ENCODE measurements at regions not wholly inside any gene's neighbourhood (a gene's known extent, or its start where the extent isn't known, plus 50 kb on each side); places are given as distances from the start of the nearest gene placed in this dataset.

DNA sequence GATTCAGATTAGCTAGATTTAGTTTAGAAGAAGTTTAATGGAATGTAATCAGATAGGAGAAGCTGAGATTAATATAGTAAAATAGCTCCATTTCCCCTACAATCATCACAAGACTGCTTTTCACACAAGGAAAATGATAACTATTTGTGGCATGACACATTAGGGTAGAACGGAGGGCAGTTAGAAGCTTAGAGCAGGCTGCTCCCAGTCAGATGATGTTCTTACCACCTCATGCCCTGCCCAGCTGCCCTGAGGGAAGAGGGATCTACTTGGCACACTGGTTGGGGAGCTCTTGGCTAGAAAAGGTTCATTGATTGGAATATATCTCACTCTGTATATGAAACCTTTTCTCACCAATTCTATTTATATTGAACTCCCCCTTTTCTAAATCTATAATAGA is 180.7 kb upstream of the IL15 start:
- H3K79me2 ChIP-seq (ENCODE audit: insufficient read depth, low read length), result no peaks in the 10 kb centered on the region
- TF ChIP-seq, protein P1, sequence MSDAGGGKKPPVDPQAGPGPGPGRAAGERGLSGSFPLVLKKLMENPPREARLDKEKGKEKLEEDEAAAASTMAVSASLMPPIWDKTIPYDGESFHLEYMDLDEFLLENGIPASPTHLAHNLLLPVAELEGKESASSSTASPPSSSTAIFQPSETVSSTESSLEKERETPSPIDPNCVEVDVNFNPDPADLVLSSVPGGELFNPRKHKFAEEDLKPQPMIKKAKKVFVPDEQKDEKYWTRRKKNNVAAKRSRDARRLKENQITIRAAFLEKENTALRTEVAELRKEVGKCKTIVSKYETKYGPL (CRISPR knock-in tag; IDR thresholded peaks at IDR 0.05), result no peak
- TF ChIP-seq, protein P2, sequence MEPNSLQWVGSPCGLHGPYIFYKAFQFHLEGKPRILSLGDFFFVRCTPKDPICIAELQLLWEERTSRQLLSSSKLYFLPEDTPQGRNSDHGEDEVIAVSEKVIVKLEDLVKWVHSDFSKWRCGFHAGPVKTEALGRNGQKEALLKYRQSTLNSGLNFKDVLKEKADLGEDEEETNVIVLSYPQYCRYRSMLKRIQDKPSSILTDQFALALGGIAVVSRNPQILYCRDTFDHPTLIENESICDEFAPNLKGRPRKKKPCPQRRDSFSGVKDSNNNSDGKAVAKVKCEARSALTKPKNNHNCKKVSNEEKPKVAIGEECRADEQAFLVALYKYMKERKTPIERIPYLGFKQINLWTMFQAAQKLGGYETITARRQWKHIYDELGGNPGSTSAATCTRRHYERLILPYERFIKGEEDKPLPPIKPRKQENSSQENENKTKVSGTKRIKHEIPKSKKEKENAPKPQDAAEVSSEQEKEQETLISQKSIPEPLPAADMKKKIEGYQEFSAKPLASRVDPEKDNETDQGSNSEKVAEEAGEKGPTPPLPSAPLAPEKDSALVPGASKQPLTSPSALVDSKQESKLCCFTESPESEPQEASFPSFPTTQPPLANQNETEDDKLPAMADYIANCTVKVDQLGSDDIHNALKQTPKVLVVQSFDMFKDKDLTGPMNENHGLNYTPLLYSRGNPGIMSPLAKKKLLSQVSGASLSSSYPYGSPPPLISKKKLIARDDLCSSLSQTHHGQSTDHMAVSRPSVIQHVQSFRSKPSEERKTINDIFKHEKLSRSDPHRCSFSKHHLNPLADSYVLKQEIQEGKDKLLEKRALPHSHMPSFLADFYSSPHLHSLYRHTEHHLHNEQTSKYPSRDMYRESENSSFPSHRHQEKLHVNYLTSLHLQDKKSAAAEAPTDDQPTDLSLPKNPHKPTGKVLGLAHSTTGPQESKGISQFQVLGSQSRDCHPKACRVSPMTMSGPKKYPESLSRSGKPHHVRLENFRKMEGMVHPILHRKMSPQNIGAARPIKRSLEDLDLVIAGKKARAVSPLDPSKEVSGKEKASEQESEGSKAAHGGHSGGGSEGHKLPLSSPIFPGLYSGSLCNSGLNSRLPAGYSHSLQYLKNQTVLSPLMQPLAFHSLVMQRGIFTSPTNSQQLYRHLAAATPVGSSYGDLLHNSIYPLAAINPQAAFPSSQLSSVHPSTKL (CRISPR knock-in tag; IDR thresholded peaks at IDR 0.05), result no peak
- TF ChIP-seq, protein P3, sequence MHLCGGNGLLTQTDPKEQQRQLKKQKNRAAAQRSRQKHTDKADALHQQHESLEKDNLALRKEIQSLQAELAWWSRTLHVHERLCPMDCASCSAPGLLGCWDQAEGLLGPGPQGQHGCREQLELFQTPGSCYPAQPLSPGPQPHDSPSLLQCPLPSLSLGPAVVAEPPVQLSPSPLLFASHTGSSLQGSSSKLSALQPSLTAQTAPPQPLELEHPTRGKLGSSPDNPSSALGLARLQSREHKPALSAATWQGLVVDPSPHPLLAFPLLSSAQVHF (CRISPR knock-in tag; IDR thresholded peaks at IDR 0.05), result no peak
- TF ChIP-seq ZNF512 (CRISPR knock-in tag; IDR thresholded peaks at IDR 0.05) (no peak), ASH2L (IDR thresholded peaks at IDR 0.05; ENCODE audit: insufficient read length, low read depth, low read length) (no peak), CHD2 (IDR thresholded peaks at IDR 0.05; ENCODE audit: low read depth, low read length) (no peak), ZNF766 (CRISPR knock-in tag; IDR thresholded peaks at IDR 0.05; ENCODE audit: borderline replicate concordance) (no peak), ZNF775 (CRISPR knock-in tag; IDR thresholded peaks at IDR 0.05; ENCODE audit: borderline replicate concordance) (no peak), ZNF749 (CRISPR knock-in tag; IDR thresholded peaks at IDR 0.05; ENCODE audit: borderline replicate concordance) (no peak), ZNF672 (CRISPR knock-in tag; IDR thresholded peaks at IDR 0.05) (no peak), ZNF7 (CRISPR knock-in tag; IDR thresholded peaks at IDR 0.05) (no peak), ZNF850 (CRISPR knock-in tag; conservative IDR thresholded peaks at IDR 0.05) (no peak), ZBTB4 (CRISPR knock-in tag; IDR thresholded peaks at IDR 0.05; ENCODE audit: borderline replicate concordance) (no peak), ZNF543 (CRISPR knock-in tag; IDR thresholded peaks at IDR 0.05) (no peak)
- WGBS (ENCODE audit: low lambda C conversion rate), result 0% methylated on average over 1 of the region's 1 CpG
- no peak for FAIRE-seq
- ATAC-seq, result no peak
- H3K4me3 ChIP-seq (replicated peaks in 1 of 3; ENCODE audit: insufficient read depth in 1 of 3, low read depth in 2 of 3, low read length in 3 of 3), result no peak overlapping the region
- DNase-seq (ENCODE audit: low spot score), result no peak
- no peaks in the 10 kb centered on the region for H3K4me1 ChIP-seq (ENCODE audit: insufficient read depth, low read length)
- intact Hi-C loops (cut with micrococcal nuclease; ENCODE audit: unreplicated experiment) (no loop called here), in situ Hi-C loops (cut with HindIII; ENCODE audit: extremely low pct_ligation_motif_present, low pct_unique_long_range_greater_than_20kb) (no loop called here)
- H3K27ac ChIP-seq (ENCODE audit: extremely low read length, insufficient read depth, low read length), result no peak overlapping the region
- ChIA-PET POLR2A (no interaction called here), CTCF (ENCODE audit: low intra/inter-chr PET ratio, low total read pairs) (no interaction called here)
- no peak overlapping the region for H2AFZ ChIP-seq (ENCODE audit: low read length)
- no TSS peak for BruUV-seq (replicated peaks)
- peaks cover 14% of the 10 kb centered on the region for H3K9me3 ChIP-seq (ENCODE audit: low read length)
- H3K36me3 ChIP-seq (replicated peaks in 1 of 2; ENCODE audit: control insufficient read depth in 1 of 2, insufficient read depth in 2 of 2, low read length in 2 of 2), result no peaks in the 10 kb centered on the region
- no peak overlapping the region for H3K9ac ChIP-seq (ENCODE audit: insufficient read depth, low read depth, low read length)
- no peaks in the 10 kb centered on the region; a peak in 1 of 5 replicates for H3K27me3 ChIP-seq (ENCODE audit: control insufficient read depth in 1 of 2, insufficient read depth in 2 of 2, low read length in 2 of 2)
- no peaks in the 10 kb centered on the region for H4K20me1 ChIP-seq (ENCODE audit: insufficient read depth, low read length)
- no peak overlapping the region for H3K4me2 ChIP-seq (ENCODE audit: low read depth, low read length)
